ENCODE measurements at regions not wholly inside any gene's neighbourhood (a gene's known extent, or its start where the extent isn't known, plus 50 kb on each side); places are given as distances from the start of the nearest gene placed in this dataset.

DNA sequence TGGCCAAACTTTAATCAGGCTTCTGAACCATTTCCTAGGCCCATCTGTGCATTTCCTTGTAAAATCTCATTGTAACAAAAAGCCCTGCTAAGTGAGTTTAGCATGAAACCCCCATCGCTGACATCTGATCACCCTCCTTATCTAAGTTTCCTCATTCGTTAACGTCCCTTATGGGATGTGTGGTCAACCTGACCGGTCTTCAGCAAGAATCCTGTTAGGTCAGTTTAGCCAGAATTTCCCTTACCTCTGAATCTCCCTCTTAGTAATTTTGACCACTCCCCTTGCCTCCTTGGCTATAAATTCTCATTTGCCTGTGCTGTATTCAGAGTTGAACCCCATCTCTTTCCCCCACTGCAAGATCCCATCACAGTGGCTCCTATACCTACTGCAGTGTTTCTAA, 239.3 kb downstream of the RMST start:
- Histone ChIP-seq H3K4me1 (replicated peaks in 1 of 2) (no peaks in the 10 kb centered on the region), H3K4me3 (no peak overlapping the region), H3K9me3 (replicated peaks in 1 of 3) (no peaks in the 10 kb centered on the region), H3K27me3 (no peaks in the 10 kb centered on the region), H3K36me3 (replicated peaks in 1 of 2) (no peaks in the 10 kb centered on the region), H3K27ac (no peak overlapping the region)
- 59 to 68% (median 62%) methylated on average over 4 of the region's 4 CpGs for WGBS, 4 donors
- DNase-seq, result no peak
- intact Hi-C loops (cut with DNase I), result no loop called here
- no peak for TF ChIP-seq POLR2A (IDR thresholded peaks at IDR 0.05)
- TF ChIP-seq, protein P1, sequence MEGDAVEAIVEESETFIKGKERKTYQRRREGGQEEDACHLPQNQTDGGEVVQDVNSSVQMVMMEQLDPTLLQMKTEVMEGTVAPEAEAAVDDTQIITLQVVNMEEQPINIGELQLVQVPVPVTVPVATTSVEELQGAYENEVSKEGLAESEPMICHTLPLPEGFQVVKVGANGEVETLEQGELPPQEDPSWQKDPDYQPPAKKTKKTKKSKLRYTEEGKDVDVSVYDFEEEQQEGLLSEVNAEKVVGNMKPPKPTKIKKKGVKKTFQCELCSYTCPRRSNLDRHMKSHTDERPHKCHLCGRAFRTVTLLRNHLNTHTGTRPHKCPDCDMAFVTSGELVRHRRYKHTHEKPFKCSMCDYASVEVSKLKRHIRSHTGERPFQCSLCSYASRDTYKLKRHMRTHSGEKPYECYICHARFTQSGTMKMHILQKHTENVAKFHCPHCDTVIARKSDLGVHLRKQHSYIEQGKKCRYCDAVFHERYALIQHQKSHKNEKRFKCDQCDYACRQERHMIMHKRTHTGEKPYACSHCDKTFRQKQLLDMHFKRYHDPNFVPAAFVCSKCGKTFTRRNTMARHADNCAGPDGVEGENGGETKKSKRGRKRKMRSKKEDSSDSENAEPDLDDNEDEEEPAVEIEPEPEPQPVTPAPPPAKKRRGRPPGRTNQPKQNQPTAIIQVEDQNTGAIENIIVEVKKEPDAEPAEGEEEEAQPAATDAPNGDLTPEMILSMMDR (IDR thresholded peaks at IDR 0.05), result no peak

DNA sequence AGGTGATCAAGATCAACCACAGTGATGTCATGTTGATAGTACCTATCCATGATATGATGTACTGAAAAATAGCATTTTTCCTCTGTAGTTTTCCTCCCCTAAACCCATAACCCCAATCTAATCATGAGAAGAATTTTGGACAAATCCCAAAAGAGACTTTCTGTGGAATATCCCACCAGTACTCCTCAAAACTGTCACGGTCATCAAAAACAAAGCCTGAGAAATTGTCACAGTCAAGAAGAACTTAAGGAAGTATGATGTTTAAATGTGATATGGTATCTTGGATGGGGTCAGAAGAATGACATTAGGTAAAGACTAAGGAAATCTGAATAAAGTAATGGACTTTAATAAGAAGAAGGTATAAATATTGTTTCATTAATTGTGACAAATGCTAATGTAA, 248.8 kb downstream of the RMST start:
- intact Hi-C loops (cut with DNase I), result no loop called here
- WGBS, 4 donors, result 82 to 89% (median 85%) methylated on average over 1 of the region's 1 CpG
- Histone ChIP-seq H3K4me1 (replicated peaks in 1 of 2) (no peaks in the 10 kb centered on the region), H3K36me3 (replicated peaks in 1 of 2) (no peaks in the 10 kb centered on the region), H3K4me3 (no peak overlapping the region), H3K9me3 (replicated peaks in 1 of 3) (no peaks in the 10 kb centered on the region), H3K27me3 (no peaks in the 10 kb centered on the region), H3K27ac (no peak overlapping the region)
- TF ChIP-seq POLR2A (IDR thresholded peaks at IDR 0.05), result no peak
- TF ChIP-seq, protein P1 (IDR thresholded peaks at IDR 0.05), result no peak
- DNase-seq, result no peak

DNA sequence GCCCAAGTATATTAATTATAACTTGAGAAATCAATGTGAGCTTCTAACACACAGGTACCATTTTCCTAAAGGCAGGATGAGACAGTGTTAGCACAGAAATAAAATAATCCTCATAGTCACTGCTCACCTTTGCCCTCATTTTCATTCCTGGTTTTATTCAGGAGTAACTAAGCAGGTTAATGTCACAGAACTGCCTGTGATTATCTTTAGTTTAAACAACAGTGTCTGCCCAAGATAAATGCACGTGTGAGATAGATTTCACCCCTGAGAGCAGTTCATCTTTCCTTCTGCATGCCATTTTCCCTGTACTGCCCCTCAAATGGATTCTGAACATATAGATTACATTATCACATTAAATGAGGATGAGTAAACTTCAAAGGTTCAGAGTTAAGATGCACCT, 250.7 kb downstream of the RMST start:
- intact Hi-C loops (cut with DNase I), result no loop called here
- Histone ChIP-seq H3K36me3 (replicated peaks in 1 of 2) (no peaks in the 10 kb centered on the region), H3K27me3 (no peaks in the 10 kb centered on the region), H3K4me3 (no peak overlapping the region), H3K9me3 (replicated peaks in 1 of 3) (no peaks in the 10 kb centered on the region), H3K27ac (no peak overlapping the region), H3K4me1 (replicated peaks in 1 of 2) (no peaks in the 10 kb centered on the region)
- no peak for DNase-seq
- TF ChIP-seq, protein P1 (IDR thresholded peaks at IDR 0.05), result no peak
- TF ChIP-seq POLR2A (IDR thresholded peaks at IDR 0.05), result no peak
- WGBS, 4 donors, result 32 to 44% (median 34%) methylated on average over 1 of the region's 1 CpG

DNA sequence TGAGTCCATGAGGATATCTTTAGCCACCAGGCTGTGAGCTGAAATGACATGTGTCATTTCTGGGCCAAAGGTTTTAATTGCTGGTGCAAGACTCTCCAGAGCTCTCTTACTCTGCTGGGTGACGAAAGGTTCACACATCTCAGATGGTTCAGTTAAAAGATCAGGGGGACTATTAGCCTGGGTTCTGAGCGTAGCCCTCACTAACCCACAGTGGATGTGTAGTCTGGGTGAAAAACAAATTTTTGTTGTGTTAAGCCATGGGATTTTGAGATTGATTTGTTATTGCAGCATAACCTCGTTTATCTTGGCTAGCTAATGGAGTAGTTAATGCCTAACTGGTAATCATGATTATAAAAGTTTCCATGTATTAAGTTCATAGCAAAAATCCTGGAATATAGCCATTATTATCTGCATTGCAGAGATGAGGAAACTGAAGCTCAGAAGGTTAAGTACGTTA, 251.5 kb downstream of the RMST start:
- no peak for DNase-seq
- intact Hi-C loops (cut with DNase I), result no loop called here
- WGBS, 4 donors, result 49 to 63% (median 54%) methylated on average over 4 of the region's 4 CpGs
- Histone ChIP-seq H3K4me1 (replicated peaks in 1 of 2) (no peaks in the 10 kb centered on the region), H3K27me3 (no peaks in the 10 kb centered on the region), H3K4me3 (no peak overlapping the region), H3K36me3 (replicated peaks in 1 of 2) (no peaks in the 10 kb centered on the region), H3K27ac (no peak overlapping the region), H3K9me3 (replicated peaks in 1 of 3) (no peaks in the 10 kb centered on the region)
- TF ChIP-seq, protein P1 (IDR thresholded peaks at IDR 0.05), result no peak
- no peak for TF ChIP-seq POLR2A (IDR thresholded peaks at IDR 0.05)

Data from adrenal gland (tissue), 9 donors.